GM19438 (cell line): ENCODE measurements at regions not wholly inside any gene's neighbourhood (a gene's known extent, or its start where the extent isn't known, plus 50 kb on each side); places are given as distances from the start of the nearest gene placed in this dataset.

Experiments
- ATAC-seq: cut with Tn5 transposase; IDR thresholded peaks from one replicate; pipeline ENCODE4 v1.9.1; 2021; ENCODE audit warnings: low read depth; ENCODE audit not compliant: unreplicated experiment

GRCh38 chr1:58908561-58909560 is 125.0 kb upstream of the JUN start:
- no peak for ATAC-seq

GRCh38 chr1:58909914-58910681 is 126.3 kb upstream of the JUN start:
- ATAC-seq, result no peak

DNA sequence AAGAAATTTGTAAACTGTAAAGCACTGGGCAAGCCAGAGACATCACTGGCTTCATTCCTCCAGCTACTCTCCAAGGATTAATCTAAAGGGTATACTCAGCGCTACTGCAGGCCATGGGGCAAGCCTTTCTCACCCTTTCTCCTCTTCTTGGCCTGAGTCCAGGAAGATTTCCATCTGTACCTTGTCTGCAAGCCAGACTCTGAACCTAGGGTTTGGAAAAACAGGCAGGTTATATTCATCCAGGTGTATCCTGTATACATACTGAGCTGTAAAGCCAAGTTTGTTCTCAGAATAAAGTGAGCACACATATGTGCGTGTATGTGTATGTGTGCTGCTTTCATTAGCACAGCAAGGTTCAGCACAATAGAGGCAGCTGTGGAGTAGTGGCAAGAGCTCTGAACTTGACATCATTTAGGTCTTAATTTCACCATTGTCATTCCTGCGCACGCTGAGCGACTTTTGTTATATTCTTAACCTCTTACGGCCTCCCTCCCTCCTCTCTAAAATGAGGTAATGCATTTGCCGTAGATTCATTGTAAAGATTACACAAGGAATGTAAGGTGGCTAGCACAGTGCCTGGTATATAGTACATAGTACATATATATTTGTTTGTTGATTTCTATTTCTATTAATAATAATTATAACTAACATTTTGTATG is 128.1 kb upstream of the JUN start:
- ATAC-seq, result no peak

DNA sequence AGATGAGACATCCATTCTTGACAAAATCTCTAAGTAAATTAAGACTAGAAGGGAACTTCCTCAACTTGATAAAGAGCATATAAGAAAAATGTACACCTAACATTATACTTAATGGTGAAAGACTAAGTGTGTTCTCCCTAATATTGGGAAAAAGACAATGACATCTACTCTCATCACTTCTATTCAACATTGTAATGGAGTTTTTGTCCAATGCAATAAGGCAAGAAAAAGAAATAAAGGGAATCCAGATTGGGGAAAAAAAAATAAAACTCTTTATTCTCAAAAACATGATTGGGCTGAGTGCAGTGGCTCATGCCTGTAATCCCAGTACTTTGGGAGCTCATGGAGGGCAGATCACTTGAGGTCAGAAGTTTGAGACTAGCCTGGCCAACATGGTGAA is 131.1 kb upstream of the JUN start:
- no peak for ATAC-seq

DNA sequence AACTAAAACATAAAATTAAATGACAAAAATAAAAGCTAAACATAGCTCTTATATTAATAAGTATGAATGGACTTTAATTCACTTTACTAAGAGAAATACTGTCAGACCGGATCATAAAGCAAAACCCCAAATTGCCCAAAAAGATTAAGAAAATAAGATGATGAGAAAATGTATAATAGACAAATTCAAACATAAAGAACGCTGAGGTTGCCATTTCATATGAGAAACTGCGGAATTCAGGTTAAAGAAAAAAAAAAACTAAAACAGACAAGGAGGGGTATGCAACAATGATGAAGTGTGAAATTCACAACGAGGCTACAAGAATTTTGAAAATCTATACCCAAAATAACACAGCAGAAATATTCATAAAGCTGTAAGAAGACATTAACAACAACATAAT is 133.6 kb upstream of the JUN start:
- no peak for ATAC-seq

DNA sequence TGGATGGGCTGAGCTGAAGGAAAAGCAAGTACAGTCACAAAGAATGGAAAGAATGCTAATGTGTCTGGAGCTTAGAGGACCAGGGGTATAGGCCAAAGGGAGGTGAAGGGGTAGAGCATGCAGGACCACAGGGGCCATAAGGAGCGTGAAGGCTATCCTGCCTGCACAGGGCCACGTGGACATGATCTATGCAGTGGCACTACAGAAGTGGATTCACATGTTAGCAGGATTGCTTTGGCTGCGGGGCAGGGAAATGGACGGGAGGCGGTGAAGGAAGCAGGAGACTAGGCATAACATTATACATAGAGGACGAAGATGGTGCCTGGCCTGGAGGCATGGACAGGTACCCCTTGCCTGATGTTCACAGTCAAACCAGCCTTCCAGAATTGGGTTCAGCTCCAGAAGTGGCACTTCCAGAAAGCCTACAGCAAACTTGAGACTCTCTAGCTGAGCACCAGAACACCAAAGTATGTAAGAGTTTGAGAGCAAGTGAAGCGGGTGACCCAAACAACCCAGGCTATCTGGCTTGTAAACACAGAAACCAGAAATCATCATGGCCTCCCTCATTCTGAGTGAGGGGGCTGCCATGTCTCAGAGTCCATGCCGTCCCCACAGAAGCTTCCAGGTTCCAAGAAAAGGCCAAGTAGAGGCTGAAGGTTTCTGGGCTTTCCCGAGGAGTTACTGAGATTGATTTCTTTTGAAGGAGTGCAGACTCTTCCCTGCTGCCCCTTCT is 135.5 kb upstream of the JUN start:
- no peak for ATAC-seq

GRCh38 chr1:58919959-58920321 is 136.1 kb upstream of the JUN start:
- ATAC-seq, result no peak

DNA sequence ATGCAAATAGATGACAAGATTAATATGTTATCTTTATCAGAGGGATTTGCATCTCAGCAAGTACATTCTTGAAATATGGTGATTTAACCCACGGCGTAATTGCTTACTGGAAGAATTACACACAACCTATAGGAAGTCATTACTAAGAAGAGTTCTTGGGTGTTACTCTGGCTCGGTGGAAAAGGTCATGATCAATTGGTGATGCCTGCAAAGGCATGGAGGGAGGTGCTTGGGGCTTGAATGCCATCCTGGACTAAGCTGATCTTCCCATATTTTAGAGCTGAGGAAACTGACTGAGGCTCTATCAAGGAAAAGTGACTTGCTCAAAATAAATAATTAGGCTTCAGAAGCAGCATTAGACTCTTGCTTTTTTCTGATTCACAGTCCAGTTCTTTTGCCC is 137.5 kb upstream of the JUN start:
- no peak for ATAC-seq

DNA sequence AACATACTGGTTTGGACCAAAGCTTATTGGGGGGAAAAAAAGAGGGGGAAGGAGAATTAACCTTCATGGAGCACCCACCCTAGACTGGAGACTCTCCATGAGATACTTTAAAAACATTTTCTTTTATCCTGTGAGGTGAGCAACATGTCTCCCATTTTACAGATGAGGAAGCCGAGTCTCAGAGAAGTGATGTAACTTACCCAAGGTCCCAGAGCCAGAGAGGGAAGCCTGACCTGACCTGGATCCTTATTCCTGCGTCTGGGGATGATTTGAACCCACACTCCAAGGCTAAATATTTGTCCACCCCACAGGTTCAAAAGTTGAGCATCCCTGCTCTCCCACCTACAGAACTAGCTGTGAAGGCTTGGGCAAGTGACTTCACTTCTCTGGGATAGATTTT is 137.9 kb upstream of the JUN start:
- ATAC-seq, result no peak

DNA sequence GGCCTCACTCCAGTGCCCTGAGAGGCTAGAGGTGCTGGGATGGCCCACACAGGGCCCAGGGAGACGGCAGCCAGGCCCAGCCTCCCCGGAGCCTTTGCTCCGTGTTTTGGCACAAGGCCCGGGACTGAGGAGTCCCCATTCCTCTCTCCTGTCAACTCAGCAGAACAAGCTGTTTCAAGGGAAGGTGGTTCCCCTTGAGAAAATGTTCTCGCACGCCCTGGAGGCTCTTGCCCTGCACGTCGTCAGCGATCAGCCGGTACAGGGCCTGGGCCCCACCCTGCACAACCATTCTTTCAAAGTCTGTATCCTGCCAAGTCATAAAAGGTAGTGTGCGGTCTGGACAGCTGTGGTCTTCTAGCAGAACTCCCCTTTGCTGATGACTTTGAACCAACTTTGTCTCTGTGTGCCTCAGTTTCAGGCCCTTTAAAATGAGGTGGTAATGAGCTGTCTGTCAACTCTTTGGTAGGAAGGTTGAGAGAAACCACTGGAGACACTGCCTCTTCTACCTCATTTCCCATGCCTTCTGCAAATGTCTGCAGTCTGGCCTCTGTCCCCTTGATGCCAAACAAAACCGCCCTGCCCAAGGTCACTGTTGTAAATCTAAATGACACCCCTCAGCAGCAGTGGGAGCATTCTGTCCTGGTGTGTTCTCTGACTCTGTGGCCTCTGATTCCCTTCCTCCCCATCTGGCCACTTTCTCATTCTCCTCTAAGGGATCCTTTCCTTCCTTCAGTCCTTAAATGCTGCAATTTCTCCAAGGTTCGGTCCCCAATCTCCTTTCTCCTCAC is 138.6 kb upstream of the JUN start:
- peak; percentile 99 for ATAC-seq

DNA sequence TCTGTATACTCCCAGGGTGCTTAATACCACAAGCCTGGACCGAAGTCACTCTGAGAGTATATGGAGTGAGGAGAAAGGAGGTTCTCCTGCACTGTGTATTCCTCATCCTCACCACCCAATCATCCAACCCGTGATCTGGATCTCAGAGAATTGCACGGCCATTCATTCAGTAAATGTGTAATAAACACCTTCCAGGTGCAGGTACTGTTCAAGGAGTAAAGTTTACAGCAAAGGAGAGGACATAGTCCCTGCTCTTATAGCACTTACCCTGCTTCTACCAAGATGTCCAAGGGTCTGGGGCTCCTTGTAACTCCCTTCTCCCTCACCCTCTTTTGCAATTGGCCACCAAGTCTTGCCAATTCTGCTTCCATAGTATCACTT is 139.2 kb upstream of the JUN start:
- no peak for ATAC-seq

GRCh38 chr1:58924016-58924565 is 140.2 kb upstream of the JUN start:
- no peak for ATAC-seq

DNA sequence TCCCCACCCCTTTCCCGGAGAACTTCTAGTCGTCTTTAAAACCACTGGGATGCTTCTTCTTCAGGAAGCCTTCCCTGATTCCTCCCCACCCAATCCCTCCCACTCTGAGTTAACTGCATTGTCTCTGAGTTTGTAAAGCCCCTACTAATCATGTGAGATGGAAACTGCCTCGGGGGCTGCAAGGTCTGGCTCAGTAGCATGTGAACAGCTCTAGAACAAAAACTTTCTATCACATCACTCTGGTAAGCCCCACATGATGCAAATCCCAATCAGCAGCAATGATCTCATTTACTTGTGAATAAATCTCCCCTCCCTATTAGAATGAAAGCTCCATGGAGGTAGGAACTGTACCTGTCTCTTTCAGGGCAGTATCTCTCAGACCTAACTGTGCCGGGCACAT is 141.0 kb upstream of the JUN start:
- no peak for ATAC-seq

DNA sequence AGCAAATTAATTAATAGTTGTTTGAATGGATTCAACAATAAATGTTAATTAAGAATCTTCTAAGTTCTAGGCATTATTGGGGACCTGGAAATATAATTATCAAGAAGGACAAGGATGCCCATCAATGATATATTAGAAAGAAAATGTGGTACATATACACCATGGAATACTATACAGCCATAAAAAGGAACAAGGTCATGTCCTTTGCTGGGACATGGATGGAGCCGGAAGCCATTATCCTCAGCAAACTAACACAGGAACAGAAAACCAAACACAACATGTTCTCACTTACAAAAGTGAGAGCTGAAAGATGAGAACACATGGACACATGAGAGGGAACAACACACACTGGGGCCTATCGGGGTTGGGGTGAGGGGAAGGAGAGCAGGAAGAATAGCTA is 141.4 kb upstream of the JUN start:
- no peak for ATAC-seq

GRCh38 chr1:58926152-58926551 is 142.3 kb upstream of the JUN start:
- no peak for ATAC-seq

GRCh38 chr1:58927041-58927721 is 143.3 kb upstream of the JUN start:
- no peak for ATAC-seq

GRCh38 chr1:58927722-58928085 is 143.9 kb upstream of the JUN start:
- no peak for ATAC-seq

GRCh38 chr1:58928514-58928913 is 144.7 kb upstream of the JUN start:
- no peak for ATAC-seq

- ATAC-seq, result no peak
These were observed 146.0 kb upstream of the JUN start for GRCh38 chr1:58929671-58930325.
